K562 (cell line): ENCODE measurements at regions not wholly inside any gene's neighbourhood (a gene's known extent, or its start where the extent isn't known, plus 50 kb on each side); places are given as distances from the start of the nearest gene placed in this dataset.

Source experiments
- ATAC-seq: fragments of 200-7000 bp; cut with Tn5 transposase; 3 replicates; pipeline ENCODE4 v1.9.1; 2020; ENCODE audit warnings: moderate library complexity
- BruUV-seq: library from RNA; stranded (reverse); fragments of 400-500 nt; replicated peaks from 2 replicates; lab custom pipeline; 2021; lab: Mats Ljungman, UMichigan
- CTCF ChIA-PET: fragments of 300-600 bp; formaldehyde crosslinking; extraction: SDS; loops from one replicate; lab custom pipeline; 2021; ENCODE audit warnings: low intra/inter-chr PET ratio; lab: Yijun Ruan, JAX
- POLR2A ChIA-PET: fragments of 300-600, 350-650 bp; sonication (Branson Sonifier 250); formaldehyde crosslinking; extraction: SDS; loops from one replicate; lab custom pipeline; 2021; ENCODE audit warnings: antibody characterized with exemption, inconsistent platforms; lab: Yijun Ruan, JAX
- DNase-seq, 4 experiments: peaks; one replicate each; pipeline versions ENCODE4 v3.0.0 to v3.0.0-alpha.2; 2011 to 2018; ENCODE audit warnings: low spot score in 3 of 4, mixed read lengths in 3 of 4; ENCODE audit errors: extremely low read depth in 1 of 4
- FAIRE-seq: peaks from 2 replicates; lab custom pipeline; 2011; peaks lifted over from hg19 to GRCh38; lab: Jason Lieb, UNC
- H2AFZ ChIP-seq: 2 replicates; pipeline ENCODE4 v1.6.0; 2011; ENCODE audit warnings: low read depth, low read length, control low read depth, inconsistent platforms
- H3K27ac ChIP-seq: fragments of 200-600 bp; 3 replicates; pipeline ENCODE4 v1.8.0; 2011; ENCODE audit warnings: low read depth, mild to moderate bottlenecking, control low read depth, inconsistent platforms, low read length, moderate library complexity, mixed read lengths; ENCODE audit errors: extremely low read depth
- H3K27me3 ChIP-seq, 2 experiments: fragments of 300-600 bp in 1 of 2; 2 replicates in 1 of 2; 3 replicates in 1 of 2; pipeline versions ENCODE4 v1.6.0 to v1.8.0; 2011; ENCODE audit warnings: inconsistent platforms in 2 of 2, low read length in 2 of 2, mild to moderate bottlenecking in 1 of 2, mixed read lengths in 1 of 2, moderate library complexity in 1 of 2; ENCODE audit not compliant: control insufficient read depth in 2 of 2, insufficient read depth in 2 of 2
- H3K36me3 ChIP-seq: fragments of 300-600 bp; 3 replicates; pipeline ENCODE4 v1.8.0; 2011; ENCODE audit warnings: mild to moderate bottlenecking, low read length, inconsistent platforms; ENCODE audit not compliant: control insufficient read depth, insufficient read depth
- H3K4me1 ChIP-seq, 2 experiments: fragments of 200-600 bp in 1 of 2; replicated peaks in 1 of 2; 2 replicates in 1 of 2; 3 replicates in 1 of 2; pipeline versions ENCODE4 v1.5.1 to v1.8.0; 2011; ENCODE audit warnings: inconsistent platforms in 2 of 2, low read length in 2 of 2, mild to moderate bottlenecking in 1 of 2, mixed read lengths in 1 of 2, moderate library complexity in 1 of 2; ENCODE audit not compliant: control insufficient read depth in 2 of 2, insufficient read depth in 2 of 2
- H3K4me2 ChIP-seq: 2 replicates; pipeline ENCODE4 v1.6.1; 2011; ENCODE audit warnings: low read length, control low read depth, inconsistent platforms, mixed read lengths; ENCODE audit not compliant: insufficient read depth
- H3K4me3 ChIP-seq: fragments of 200-600 bp; sonication (generic), shearing (Covaris generic); 2 replicates; pipeline ENCODE4 v1.5.1; 2016; ENCODE audit warnings: control low read depth, inconsistent platforms
- H3K79me2 ChIP-seq: fragments of 200-600 bp; 3 replicates; pipeline ENCODE4 v1.8.0; 2011; ENCODE audit warnings: low read length, inconsistent platforms; ENCODE audit not compliant: control insufficient read depth, insufficient read depth
- H3K9ac ChIP-seq, 2 experiments: 2 replicates each; pipeline versions ENCODE4 v1.6.0 to v1.6.1; 2011; ENCODE audit warnings: low read depth in 2 of 2, low read length in 2 of 2, control low read depth in 1 of 2, inconsistent platforms in 1 of 2, mild to moderate bottlenecking in 1 of 2, mixed read lengths in 1 of 2; ENCODE audit not compliant: insufficient read depth in 1 of 2
- H3K9me1 ChIP-seq: one replicate; pipeline ENCODE4 v1.6.0; 2011; ENCODE audit warnings: inconsistent platforms, mild to moderate bottlenecking, low read length, moderate library complexity; ENCODE audit not compliant: control insufficient read depth, insufficient read depth
- H3K9me3 ChIP-seq: replicated peaks from 2 replicates; pipeline ENCODE4 v1.5.1; 2011; ENCODE audit warnings: low read depth, low read length, inconsistent platforms; ENCODE audit not compliant: control insufficient read depth, insufficient read depth
- H4K20me1 ChIP-seq: replicated peaks from 2 replicates; pipeline ENCODE4 v1.6.1; 2011; ENCODE audit warnings: low read length, inconsistent platforms, mixed read lengths; ENCODE audit not compliant: control insufficient read depth, insufficient read depth
- CBFB ChIP-seq: sonication (generic); formaldehyde crosslinking; IDR thresholded peaks from 2 replicates; pipeline ENCODE4 v1.4.0; 2020; ENCODE audit warnings: mild to moderate bottlenecking, missing genetic modification reagents
- ETV6 ChIP-seq, 3 experiments: fragments of 150-350 bp in 1 of 3; sonication (generic) in 1 of 3; formaldehyde crosslinking in 1 of 3; IDR thresholded peaks; 2 replicates each; pipeline versions ENCODE4 v1.6.1 to v1.8.0; 2014 to 2022; ENCODE audit warnings: borderline replicate concordance in 2 of 3, low read depth in 2 of 3, antibody characterized with exemption in 1 of 3, low read length in 1 of 3, mild to moderate bottlenecking in 1 of 3, missing genetic modification reagents in 1 of 3
- FOXK2 ChIP-seq, 2 experiments: fragments of 450-650 bp; IDR thresholded peaks in 1 of 2; conservative IDR thresholded peaks in 1 of 2; 2 replicates each; pipeline ENCODE4 v1.6.1; 2016; ENCODE audit warnings: low read depth in 2 of 2, mild to moderate bottlenecking in 1 of 2
- MAFG ChIP-seq: fragments of 450-650 bp; conservative IDR thresholded peaks from 2 replicates; pipeline ENCODE4 v1.6.1; 2016; ENCODE audit warnings: missing genetic modification characterization, missing compliant biosample characterization
- MYC ChIP-seq, 2 experiments: fragments of 250-450 bp in 1 of 2; sonication (Bioruptor Pico) in 1 of 2; IDR thresholded peaks; 2 replicates each; pipeline versions ENCODE4 v1.5.1 to v1.6.1; 2012 to 2021; ENCODE audit warnings: low read depth in 2 of 2, borderline replicate concordance in 1 of 2, improper control_type of control experiment in 1 of 2, low read length in 1 of 2, mild to moderate bottlenecking in 1 of 2, moderate library complexity in 1 of 2
- NCOA4 ChIP-seq: fragments of 450-650 bp; IDR thresholded peaks from 2 replicates; pipeline ENCODE4 v1.6.1; 2018; ENCODE audit warnings: mild to moderate bottlenecking; ENCODE audit not compliant: partially characterized antibody
- POLR2AphosphoS5 ChIP-seq: IDR thresholded peaks from 2 replicates; pipeline ENCODE4 v1.6.1; 2011; ENCODE audit warnings: mild to moderate bottlenecking, low read depth, low read length, moderate library complexity; ENCODE audit not compliant: control insufficient read depth, insufficient read depth
- SMARCA4 ChIP-seq: fragments of 450-650 bp; IDR thresholded peaks from 2 replicates; pipeline ENCODE4 v1.6.1; 2016
- TEAD2 ChIP-seq: fragments of 450-650 bp; IDR thresholded peaks from 2 replicates; pipeline ENCODE4 v1.6.1; 2016; ENCODE audit warnings: missing genetic modification characterization, control low read depth, missing compliant biosample characterization
- ZNF3 ChIP-seq: fragments of 250-450 bp; sonication (Bioruptor Pico); IDR thresholded peaks from 2 replicates; pipeline ENCODE4 v1.5.0; 2021; ENCODE audit warnings: mild to moderate bottlenecking, moderate library complexity
- ZNF407 ChIP-seq: fragments of 450-650 bp; IDR thresholded peaks from 2 replicates; pipeline ENCODE4 v1.6.1; 2016; ENCODE audit warnings: low read depth
- ZNF408 ChIP-seq: fragments of 250-450 bp; sonication (Bioruptor Pico); IDR thresholded peaks from 2 replicates; pipeline ENCODE4 v1.4.0; 2020; ENCODE audit warnings: low read depth, mild to moderate bottlenecking, moderate library complexity
- ZNF77 ChIP-seq: fragments of 250-450 bp; sonication (Bioruptor Pico); IDR thresholded peaks from 2 replicates; pipeline ENCODE4 v1.5.0; 2020
- ZNF830 ChIP-seq: fragments of 250-450 bp; sonication (Bioruptor Pico); IDR thresholded peaks from 2 replicates; pipeline ENCODE4 v1.5.0; 2021; ENCODE audit warnings: mild to moderate bottlenecking
- WGBS: fragments of 100-300 bp; shearing (Covaris generic); methylation state at CpG from one replicate; pipeline ENCODE4 v1.1.6; 2016; ENCODE audit warnings: low coverage, mixed read lengths; ENCODE audit not compliant: insufficient coverage; ENCODE audit errors: missing lambda C conversion rate; 5-methylcytosine and 5-hydroxymethylcytosine counted together
- in situ Hi-C: fragments of 300-500 bp; cut with MboI; formaldehyde crosslinking; loops from 4 replicates; pipeline ENCODE4 v1.15.0; 2018; ENCODE audit warnings: inconsistent platforms, mixed read lengths
- intact Hi-C: fragments of 100-400 bp; cut with micrococcal nuclease; formaldehyde crosslinking; loops from 2 replicates; pipeline ENCODE4 v1.14.2; 2022

- in situ Hi-C loops (no loop called here), intact Hi-C loops (no loop called here)
- no TSS peak for BruUV-seq
- H3K4me1 ChIP-seq = no peaks in the 10 kb centered on the region
- WGBS = 3% methylated on average over 32 of the region's 35 CpGs
- DNase-seq (no peak), ATAC-seq (no peak), FAIRE-seq (no peak)
- H3K9ac ChIP-seq = no peak overlapping the region
- no peaks in the 10 kb centered on the region for H4K20me1 ChIP-seq
- H2AFZ ChIP-seq = no peak overlapping the region
- ChIA-PET CTCF (no interaction called here), POLR2A (interaction anchor here (0.8 kb wide), 1 partner anchor 122 kb away, joined by 3 read pairs; no protein-coding TSS in a partner anchor)
- H3K9me1 ChIP-seq = no peaks in the 10 kb centered on the region
- H3K4me3 ChIP-seq = no peak overlapping the region
- no peaks in the 10 kb centered on the region for H3K9me3 ChIP-seq
- peaks cover 9 to 48% of the 10 kb centered on the region in 2 experiments; a peak in 4 of 5 replicates for H3K27me3 ChIP-seq
- no peaks in the 10 kb centered on the region for H3K79me2 ChIP-seq
- H3K36me3 ChIP-seq = no peaks in the 10 kb centered on the region
- H3K27ac ChIP-seq = no peak overlapping the region
- H3K4me2 ChIP-seq = no peak overlapping the region
- no peak for TF ChIP-seq MYC (IDR thresholded peaks at IDR 0.05; ENCODE audit: low read depth, low read length)
- no peak for TF ChIP-seq MYC (CRISPR knock-in tag; IDR thresholded peaks at IDR 0.05; ENCODE audit: borderline replicate concordance, low read depth)
- TF ChIP-seq ZNF830 (CRISPR knock-in tag) = no peak
- TF ChIP-seq SMARCA4 = no peak
- no peak for TF ChIP-seq ZNF77 (CRISPR knock-in tag)
- TF ChIP-seq ZNF3 (CRISPR knock-in tag) = no peak
- TF ChIP-seq TEAD2 (tag) = no peak
- TF ChIP-seq FOXK2 (conservative IDR thresholded peaks at IDR 0.05 in 1 of 2, IDR thresholded peaks at IDR 0.05 in 1 of 2; ENCODE audit: low read depth in 2 of 2) = no peak
- TF ChIP-seq ZNF407 = no peak
- TF ChIP-seq MAFG (tag) = no peak
- TF ChIP-seq CBFB (CRISPR knock-in tag) = no peak
- TF ChIP-seq NCOA4 = no peak
- no peak for TF ChIP-seq ETV6 (IDR thresholded peaks at IDR 0.05; ENCODE audit: borderline replicate concordance in 1 of 2, low read depth in 2 of 2, low read length in 1 of 2)
- TF ChIP-seq ETV6 (CRISPR knock-in tag; IDR thresholded peaks at IDR 0.05; ENCODE audit: borderline replicate concordance) = no peak
- no peak for TF ChIP-seq ZNF408
- no peak for TF ChIP-seq POLR2AphosphoS5
Measured at GRCh38 chr2:502831-503230, 174.4 kb downstream of the TMEM18 start.
